HCT116 (cell line): ENCODE measurements at regions not wholly inside any gene's neighbourhood (a gene's known extent, or its start where the extent isn't known, plus 50 kb on each side); places are given as distances from the start of the nearest gene placed in this dataset.

ENCODE experiments used
- CTCF ChIP-seq, 3 experiments: fragments of 200-600 bp in 1 of 3; sonication (generic) in 1 of 3; IDR thresholded peaks in 2 of 3; conservative IDR thresholded peaks in 1 of 3; 2 replicates each; pipeline ENCODE4 v1.5.1; 2012 to 2017; ENCODE audit warnings: low read depth in 2 of 3, low read length in 2 of 3, antibody characterized with exemption in 1 of 3, borderline replicate concordance in 1 of 3, control low read depth in 1 of 3, mild to moderate bottlenecking in 1 of 3, mixed read lengths in 1 of 3, mixed run types in 1 of 3, moderate library complexity in 1 of 3; ENCODE audit not compliant: insufficient read depth in 1 of 3
- EZH2phosphoT487 ChIP-seq: fragments of 200-600 bp; IDR thresholded peaks from 2 replicates; pipeline ENCODE4 v1.6.1; 2018; ENCODE audit warnings: antibody characterized with exemption, borderline replicate concordance
- YY1 ChIP-seq: IDR thresholded peaks from 2 replicates; pipeline ENCODE4 v1.6.1; 2011; ENCODE audit warnings: low read length, low read depth, moderate library complexity, mild to moderate bottlenecking; ENCODE audit not compliant: insufficient replicate concordance; ENCODE audit errors: extremely low read depth

GRCh38 chr20:21918398-21918797, 212.9 kb downstream of the PAX1 start:
- TF ChIP-seq YY1 (no peak), CTCF (IDR thresholded peaks at IDR 0.05 in 2 of 3, conservative IDR thresholded peaks at IDR 0.05 in 1 of 3; ENCODE audit: borderline replicate concordance in 1 of 3, insufficient read depth in 1 of 3, low read depth in 2 of 3, low read length in 2 of 3) (no peak), EZH2phosphoT487 (no peak)
